NOMO-1 (cell line): ENCODE measurements at regions not wholly inside any gene's neighbourhood (a gene's known extent, or its start where the extent isn't known, plus 50 kb on each side); places are given as distances from the start of the nearest gene placed in this dataset.
A peak's percentile ranks its signal among the peaks of the same experiment; 100 is the strongest.
"Not testable (repeated sequence)": the region's sequence is repeated elsewhere in the genome, so short reads cannot be mapped to it uniquely, and the experiment has no call there.

Experiments
- DNase-seq, 2 experiments: peaks; one replicate each; lab custom pipeline; 2025; ENCODE audit not compliant: unreplicated experiment in 2 of 2; lab: John Stamatoyannopoulos, UW

DNA sequence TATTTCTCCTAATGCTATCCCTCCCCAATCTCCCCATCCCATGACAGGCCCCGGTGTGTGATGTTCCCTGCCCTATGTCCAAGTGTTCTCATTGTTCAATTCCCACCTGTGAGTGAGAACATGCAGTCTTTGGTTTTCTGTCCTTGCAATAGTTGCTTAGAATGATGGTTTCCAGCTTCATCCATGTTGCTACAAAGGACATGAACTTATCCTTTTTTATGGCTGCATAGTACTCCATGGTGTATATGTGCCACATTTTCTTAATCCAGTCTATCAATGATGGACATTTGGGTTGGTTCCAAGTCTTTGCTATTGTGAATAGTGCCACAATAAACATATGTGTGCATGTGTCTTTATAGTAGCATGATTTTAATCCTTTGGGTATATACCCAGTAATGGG lies 51.3 kb upstream of the RIOK2 start:
- not testable (repeated sequence) for DNase-seq

DNA sequence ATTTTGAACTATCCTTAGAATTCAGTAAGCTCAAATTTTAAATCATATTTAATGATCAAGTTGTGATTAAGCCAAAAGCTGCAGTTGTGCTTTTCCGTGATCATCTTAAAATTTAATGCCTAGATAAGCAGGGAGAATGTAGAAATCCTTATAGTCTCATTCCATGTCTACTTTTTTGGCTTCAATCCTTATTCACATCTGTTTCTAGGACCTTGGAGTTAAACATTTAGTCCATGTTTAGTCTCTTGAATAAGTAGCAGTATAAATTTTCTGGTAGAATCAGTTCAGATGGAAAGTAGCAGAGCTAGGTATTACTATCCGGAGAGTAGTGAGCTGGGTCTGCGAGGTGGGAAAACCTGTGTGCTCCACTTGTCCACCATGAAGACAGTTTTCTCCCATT lies 59.3 kb upstream of the RIOK2 start:
- DNase-seq, result no peak

DNA sequence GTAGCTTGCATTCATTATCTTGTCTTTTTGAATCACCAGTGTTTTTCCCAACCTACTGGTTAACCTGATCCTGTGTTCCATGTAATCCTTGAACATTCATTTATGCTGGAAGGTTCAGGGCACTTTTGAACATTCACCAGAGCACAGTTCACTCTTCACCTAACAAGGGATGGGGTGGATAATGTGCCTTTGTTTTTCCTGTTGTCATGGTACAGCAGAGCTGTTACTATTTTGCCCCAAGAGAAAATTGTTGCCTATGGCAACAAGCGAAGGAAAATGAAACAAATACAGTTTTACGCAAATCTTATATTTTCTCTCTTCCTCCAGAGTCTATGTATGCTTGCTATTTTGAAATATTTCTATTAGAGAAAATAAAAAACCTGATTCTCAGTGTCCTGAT lies 60.3 kb upstream of the RIOK2 start:
- DNase-seq, result no peak

DNA sequence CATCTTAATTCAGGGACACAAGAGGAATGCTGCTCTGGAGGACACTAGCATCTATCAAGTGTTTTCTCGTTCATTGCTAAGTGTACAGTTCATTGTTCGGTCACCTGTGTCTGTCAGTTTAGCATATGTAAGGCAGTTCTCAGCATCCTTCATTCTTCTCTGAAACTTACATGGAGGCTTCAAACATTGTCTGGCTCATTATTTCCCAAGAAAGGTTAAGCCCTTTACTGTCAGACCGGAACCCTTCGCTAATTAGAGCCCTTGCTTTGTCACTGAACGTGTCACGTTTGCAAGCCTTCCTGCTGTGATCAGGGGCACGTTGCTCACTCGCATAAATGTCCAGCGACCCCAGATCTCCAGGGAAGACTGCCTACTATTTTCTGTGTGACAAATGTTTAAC lies 62.3 kb upstream of the RIOK2 start:
- DNase-seq, result no peak

DNA sequence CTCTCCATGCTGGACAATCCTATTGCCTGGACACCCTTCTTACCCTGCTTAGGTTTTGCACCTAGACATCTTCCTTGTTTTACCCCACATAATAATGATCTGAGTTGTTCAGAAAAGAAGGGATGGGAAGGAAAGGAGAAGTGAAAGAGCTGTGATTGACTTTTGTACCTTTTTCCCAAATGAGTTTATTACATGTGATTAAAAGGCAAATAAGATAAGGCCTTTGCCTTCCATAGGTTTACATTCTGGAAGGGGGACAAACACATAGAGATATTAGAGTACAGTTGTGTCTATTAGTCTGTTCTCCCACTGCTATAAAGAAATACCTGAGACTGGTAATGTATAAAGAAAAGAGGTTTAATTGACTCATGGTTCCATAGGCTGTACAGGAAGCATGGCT lies 67.1 kb upstream of the RIOK2 start:
- DNase-seq, result no peak

DNA sequence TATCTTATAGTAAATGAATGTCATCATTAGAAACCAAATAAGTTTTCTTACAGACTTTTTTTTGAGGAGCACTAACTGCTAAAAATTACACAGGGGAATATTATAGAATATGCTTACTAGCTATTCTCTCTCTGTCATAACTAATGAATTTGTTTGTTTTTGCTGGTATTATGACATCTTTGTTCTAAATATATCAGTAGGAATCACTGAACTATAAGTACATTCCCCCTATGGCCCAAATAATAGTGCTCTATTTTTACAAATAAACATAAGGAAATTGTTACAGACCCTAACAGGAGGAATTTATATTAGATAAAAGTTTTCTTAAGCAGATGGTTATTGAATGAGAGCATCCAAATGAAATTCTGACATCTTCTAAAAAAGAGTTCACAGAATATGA lies 83.0 kb upstream of the RIOK2 start:
- no peak for DNase-seq

DNA sequence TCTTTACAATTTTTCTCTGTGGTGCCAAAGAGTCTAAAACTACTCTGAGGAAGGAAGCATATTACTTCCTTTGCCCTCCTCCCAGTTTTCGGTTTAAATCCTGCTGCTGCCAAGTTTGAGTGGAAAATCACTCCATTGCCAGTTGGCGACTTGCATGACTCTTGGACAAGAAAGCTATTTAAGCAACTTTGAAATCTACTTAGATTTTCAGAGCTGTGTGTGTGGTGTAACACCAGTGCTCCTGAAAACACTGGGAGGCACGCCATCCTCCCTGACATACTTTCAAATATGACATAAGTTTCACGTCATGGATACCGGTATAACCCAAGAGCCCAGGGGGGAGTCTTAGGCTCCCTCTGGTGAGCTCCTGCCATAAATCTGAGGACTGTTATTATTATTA lies 83.5 kb upstream of the RIOK2 start:
- no peak for DNase-seq

DNA sequence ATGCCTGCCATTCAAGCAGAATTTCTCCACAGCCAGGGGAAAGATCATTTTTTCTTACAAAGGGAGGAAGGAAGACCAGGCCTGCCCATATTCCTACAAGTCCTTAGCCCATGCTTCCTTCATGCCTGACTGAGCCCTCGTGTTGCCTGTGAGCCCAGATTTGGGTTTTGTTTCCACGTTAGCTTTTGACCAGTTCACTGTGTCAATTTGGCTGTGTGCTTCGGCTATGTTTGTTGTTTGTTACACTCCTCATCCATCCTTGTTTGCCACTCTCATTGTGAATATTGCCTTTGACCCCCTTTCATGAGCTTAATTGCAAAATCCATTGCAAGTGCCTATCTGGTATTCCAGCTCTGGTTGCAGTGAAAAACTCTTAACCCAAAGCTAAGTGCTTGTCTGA lies 84.7 kb upstream of the RIOK2 start:
- DNase-seq, result no peak

DNA sequence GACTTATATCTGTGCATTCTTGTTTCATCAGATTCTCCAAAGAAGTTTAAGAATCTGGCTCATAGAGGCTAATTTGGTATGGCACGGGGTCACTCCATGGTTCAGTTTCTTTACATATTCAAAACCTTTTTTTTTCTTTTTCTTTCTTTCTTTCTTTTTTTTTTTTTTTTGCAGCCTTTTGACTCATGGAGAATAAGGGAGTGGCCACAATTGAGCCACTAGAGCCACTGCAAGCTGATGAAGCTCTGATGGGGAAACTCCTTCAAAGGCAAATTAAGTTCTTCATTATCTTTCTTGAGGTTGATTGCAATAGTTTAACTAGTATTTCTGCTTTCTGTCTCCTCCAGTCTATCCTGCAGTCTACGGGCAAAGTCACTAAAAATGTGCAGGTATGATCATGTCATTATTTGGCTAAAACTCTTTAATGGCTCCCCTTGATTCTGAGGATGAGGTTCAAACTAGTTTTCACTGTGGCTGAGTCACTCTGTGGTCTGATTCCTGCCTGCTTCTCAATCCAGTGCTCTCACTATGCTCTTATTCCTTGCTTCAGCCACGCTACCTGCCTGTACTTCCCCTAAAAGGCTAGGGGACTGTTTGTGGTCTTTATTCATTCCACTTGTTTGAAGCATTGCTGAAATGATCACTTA lies 93.5 kb upstream of the RIOK2 start:
- DNase-seq, result peak in 1 of 2 experiments; percentile 1

DNA sequence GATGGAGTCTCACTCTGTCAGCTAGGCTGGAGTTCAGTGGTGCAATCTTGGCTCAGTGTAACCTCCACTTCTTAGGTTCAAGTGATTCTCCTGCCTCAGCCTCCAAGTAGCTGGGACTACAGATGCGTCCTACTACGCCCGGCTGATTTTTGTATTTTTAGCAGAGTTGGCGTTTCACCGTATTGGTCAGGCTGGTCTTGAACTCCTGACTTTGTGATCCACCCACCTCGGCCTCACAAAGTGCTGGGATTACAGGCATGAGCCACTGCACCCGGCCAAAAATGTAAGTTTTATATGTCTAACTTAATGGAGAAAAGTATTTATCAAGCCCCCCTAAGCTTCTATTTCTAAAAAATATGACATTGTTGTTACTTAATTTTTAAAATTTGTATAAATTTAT lies 98.2 kb upstream of the RIOK2 start:
- DNase-seq, result no peak

DNA sequence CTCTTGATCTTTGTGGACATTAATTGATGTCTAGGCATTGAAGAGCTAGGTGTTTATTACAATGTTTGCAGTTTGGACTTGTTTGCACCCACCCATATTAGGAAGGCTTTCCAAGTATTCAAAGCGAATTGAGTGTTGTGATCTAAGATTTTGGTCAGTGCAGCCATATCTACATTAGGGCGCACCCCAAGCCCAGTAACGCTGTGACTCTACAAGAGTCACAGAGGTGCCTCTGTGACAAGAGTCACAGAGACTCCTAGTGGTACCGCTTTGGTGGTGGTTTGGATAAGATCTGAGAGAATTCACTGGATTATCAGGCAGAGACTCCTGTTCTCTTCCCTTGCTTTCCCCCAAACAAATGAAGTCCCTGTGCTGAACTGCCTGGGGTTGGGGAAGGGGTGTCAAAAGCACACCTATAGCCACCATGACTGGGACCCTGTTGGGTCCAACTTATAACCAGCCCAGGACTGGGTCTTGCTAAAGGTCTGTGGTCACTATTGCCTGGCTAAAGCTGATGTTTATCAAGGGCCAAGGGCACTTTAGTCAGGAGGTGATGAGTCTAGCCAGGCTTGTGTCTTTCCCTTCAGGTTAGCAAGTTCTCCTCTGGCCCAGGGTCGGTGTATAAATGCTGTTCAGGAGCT lies 114.1 kb upstream of the RIOK2 start:
- DNase-seq, result peak in 1 of 2 experiments; percentile 5

DNA sequence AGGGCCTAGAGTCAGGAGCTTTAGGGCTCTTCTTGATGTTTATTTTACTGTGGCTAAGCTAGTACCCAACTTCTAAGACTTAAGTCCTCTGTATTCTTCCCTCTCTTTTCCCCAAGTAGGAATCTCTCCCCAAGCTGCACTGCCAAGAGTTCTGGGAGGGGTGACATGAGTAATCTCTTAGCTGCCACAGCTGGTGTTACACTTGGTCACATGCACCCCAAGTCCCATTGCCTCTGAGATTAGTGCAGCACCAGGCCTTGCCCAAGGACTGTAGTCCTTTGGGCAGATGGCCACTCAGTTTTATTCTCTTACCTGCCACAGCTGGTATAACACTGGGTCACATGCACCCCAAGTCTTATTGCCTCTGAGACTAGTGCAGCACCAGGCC lies 114.7 kb upstream of the RIOK2 start:
- DNase-seq, result no peak

DNA sequence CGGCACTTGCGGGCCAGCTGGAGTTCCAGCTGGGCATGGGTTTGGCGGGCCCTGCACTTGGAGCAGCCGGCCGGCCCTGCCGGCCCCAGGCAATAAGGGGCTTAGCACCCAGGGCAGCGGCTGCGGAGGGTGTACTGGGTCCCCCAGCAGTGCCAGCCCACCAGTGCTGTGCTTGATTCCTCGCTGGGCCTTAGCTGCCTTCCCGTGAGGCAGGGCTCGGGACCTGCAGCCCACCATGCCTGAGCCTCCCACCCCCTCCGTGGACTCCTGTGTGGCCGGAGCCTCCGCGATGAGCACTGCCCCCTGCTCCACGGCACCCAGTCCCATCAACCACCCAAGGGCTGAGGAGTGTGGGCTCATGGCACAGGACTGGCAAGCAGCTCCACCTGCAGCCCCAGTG lies 118.1 kb upstream of the RIOK2 start:
- not testable (repeated sequence) for DNase-seq

DNA sequence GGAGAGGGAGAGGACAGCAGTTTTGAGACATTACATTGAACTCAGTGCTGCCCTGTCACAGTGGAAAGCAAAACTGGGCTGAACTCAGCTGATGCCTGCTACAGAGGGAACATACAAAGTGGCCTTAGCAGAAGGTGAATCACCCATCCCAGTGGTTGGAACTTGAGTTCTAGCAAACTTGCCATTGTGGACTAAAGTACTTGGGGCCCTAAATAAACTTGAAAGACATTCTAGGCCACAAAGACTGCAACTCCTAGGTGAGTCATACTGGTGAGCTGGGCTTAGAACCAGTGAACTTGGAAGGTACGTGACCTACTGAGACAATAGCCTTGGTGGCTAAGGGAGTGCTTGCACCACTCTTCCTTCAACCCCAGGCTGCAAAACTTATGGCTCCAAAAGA lies 155.7 kb upstream of the RIOK2 start:
- no peak for DNase-seq

DNA sequence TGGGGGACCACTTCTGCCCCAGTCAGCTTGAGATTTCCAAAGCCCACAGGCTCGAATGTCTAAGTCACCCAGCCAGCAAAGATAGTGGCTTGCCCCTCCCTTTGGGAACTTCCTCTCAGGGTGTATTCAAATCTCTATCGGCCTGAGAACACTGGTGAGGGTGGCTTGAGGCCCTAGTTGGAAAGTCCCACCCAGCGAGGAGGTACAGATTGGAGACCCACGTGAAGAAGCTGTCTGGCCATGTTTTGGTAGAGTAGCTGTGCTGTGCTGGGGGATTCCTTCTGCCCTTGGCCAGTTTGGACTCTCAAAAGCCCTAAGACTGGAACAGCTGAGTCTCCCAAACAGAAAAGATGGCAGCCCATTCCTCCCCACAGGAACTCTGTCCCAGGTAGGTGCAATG lies 172.7 kb upstream of the RIOK2 start:
- no peak for DNase-seq

DNA sequence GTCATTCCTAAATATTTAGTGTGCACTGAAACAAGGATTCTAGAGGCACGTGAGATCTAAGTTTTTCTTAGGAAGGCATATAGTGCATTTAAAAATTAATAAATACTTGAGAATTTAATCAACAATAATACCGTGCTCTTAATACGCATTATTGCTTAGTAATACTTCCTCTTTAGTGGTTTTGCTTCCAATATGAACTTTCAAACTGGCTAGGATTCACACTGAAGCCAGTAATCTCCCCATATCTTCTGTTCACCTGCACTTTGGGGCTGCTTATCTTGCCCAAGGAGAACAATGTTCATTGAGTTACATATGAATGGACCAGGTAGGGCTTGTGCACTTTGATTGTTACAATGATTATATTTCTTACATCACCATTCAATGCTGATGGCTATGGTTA lies 180.5 kb upstream of the RIOK2 start:
- DNase-seq, result peak in 1 of 2 experiments; percentile 1

DNA sequence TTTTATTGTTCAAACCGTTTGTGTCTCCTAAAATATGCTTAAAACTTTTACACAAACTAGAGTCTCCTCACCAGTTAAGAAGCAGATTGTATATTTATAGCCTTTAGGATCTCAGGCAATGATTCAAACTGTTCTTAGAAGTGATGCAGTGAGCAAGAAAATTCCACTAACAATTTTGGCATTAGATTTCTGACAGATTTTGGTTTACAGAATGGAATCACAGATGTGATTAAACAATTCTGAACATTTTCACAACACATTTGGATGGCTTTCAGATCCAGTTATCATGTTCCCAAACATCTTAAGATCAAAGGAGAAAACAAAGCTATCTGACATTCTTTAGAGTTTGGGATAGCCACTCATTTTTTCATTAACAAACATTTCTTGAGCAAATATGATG lies 181.7 kb upstream of the RIOK2 start:
- DNase-seq, result no peak

DNA sequence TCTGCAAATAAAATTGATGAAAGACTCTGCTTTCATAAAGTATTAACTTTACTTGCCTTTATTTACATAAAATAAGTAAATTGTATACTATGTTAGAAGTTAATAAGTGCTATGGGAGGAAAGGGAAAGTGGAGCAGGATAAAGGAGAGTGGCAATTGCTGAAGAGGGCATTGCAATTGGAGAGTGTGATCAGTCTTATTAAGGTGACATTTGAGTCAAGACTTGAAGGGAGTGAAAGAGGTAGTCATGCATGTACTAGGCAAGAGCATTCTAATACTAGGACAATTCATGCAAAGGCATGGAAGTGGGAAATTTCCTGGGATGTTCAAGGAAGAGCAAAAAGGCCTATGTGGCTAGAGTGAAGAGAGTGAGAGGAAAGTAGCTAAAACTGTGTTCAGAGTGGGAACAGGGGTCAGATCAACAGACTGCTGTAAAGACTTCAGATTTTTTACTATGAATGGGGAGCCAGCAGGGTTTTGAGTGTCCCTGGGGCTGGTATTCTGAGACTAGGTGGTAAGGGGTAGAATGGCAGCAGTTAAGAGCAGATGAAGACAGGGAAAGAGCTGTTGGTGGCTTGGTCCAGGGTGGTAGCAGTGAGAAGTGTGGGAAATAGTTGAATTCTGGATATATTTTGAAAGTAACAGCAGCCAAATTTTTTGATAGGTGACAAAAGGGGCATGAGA lies 182.3 kb upstream of the RIOK2 start:
- no peak for DNase-seq

DNA sequence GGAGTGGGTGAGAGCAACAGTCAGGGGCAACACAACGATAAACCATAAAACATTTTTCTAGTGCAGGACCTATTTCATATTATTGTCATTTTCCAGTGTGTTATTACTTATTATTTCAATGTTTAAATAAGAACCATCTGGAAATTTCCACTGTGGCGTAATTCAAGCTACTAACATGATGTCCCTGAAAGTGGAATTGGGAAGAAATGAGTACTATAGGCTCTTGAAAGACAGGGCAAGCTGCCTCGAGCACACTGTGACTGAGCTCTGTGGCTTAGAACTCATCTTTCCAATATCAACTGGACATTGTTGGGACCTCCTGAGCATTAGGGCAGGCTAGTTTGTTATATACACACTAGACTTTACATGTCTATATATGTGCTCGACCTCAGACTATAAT lies 182.9 kb upstream of the RIOK2 start:
- DNase-seq, result no peak

DNA sequence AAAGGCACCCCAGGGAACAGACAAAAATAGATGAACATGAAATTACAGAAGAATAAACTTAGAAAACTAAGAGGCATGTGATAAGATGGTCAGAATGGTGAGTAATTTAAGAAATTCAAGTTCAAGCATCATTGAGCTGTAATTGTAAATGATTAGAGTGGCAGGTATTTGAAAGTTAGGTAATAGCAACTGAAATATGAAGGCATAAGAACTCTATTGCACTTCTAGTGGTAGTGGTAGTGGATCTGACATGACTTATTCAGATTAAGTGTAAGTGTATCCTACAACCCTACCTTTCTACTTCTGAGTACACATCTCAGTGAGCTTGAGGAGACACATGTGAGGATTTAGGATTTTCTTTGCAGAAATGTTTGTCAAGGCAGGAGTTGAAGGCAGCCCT lies 192.9 kb upstream of the RIOK2 start:
- DNase-seq, result no peak

DNA sequence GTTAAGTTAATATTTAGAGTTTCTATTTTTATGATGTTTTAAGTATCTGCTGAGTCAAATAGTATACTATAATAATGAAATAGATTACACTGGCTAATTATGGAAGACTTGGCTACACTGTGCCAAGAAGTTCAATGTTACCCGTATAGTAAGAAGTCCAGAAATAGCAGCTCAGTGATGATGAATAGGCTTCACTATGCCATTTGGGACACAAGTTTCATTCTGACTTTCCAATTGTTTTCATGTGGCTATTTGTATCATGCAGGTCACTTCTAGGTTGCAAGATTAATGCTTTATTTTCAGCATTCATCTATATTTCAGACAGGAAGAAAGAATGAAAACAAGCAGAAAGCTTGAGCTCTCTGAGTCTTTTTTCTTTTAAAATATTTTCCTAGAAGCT lies 194.5 kb upstream of the RIOK2 start:
- no peak for DNase-seq

DNA sequence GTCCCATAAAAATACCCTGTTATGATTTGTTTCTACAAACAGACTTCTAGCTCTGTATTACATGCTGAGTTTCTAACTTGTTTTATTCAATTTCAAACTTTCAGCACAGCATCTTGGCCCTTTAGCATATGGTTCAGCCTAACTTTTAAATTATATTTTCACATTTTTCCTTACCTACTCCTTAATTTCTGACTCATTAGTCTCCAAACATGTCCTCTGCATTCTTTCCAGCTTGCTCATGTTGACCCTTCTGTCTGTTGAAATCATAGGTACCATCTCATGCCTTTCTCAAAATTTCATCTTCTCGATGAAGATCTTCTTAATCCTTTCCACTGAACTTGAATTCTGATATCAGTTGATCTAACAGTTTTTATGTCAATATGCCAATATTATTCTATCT lies 200.9 kb upstream of the RIOK2 start:
- no peak for DNase-seq
